NCI-H510A treated with DMSO at 0.1 percent for 48 hours (cell line): ENCODE measurements at regions not wholly inside any gene's neighbourhood (a gene's known extent, or its start where the extent isn't known, plus 50 kb on each side); places are given as distances from the start of the nearest gene placed in this dataset.

ENCODE experiments used
- DNase-seq: peaks from one replicate; lab custom pipeline; 2025; lab: John Stamatoyannopoulos, UW

GRCh38 chr7:25396668-25397067 is 168.4 kb upstream of the NPVF start:
- no peak for DNase-seq

GRCh38 chr7:25398418-25398817 is 170.1 kb upstream of the NPVF start:
- DNase-seq: no peak

DNA sequence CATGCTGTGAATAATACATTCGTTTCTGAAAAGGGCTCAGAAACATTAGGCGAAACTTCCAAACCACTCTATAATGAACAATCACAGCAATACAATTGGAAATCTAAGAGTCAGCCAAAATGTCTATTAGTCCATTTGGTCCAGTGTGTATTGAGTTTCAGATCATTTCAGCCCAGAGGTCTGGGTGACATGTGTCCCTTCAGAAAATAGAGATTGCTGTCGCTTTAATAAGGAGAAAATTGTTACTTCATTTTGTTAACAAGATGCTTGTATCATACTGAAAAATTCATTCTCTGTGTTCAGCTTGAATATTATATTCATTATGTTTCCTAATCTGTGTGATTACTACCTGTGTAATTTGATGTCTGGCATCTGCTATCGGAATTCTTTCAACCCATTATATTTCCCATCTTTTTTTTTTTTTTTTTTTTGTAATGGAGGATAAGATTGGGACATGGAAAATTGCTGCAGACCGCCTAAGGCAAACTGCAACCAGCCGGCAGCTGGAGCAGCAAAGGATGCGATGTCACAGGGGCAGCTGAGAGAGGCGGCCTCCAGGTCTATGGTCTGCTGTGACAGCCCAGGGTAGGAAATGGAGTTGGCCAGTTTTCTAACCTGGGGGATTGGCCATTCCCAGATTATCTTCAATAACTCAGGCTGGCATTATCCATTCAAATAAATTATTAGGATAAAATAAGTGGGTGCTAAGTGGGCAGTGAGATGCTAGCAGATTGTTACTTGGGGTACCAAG is 170.9 kb upstream of the NPVF start:
- DNase-seq: no peak

- no peak for DNase-seq
Measured at GRCh38 chr7:25402532-25402931, 174.2 kb upstream of the NPVF start.

DNA sequence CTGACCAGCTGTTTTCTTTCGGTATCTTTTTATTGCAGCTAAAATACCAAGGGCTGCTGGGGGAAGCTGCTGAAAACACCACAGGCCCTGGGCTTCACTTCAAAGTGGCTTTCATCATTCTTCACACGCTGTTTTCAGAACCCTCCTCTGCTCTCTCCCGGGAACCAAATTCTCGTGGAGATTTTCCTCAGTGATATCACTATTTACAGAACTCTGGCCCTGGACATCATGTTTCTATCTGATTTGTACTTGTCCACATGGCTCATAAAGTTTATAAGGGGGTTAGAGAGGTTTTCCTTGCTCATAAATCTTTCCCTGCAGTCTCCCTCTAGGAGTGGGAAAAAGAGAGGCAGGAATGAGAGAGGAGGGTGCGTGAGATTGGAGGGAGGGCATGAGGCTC is 177.4 kb upstream of the NPVF start:
- no peak for DNase-seq

GRCh38 chr7:25407053-25407452 is 178.8 kb upstream of the NPVF start:
- DNase-seq: no peak

DNA sequence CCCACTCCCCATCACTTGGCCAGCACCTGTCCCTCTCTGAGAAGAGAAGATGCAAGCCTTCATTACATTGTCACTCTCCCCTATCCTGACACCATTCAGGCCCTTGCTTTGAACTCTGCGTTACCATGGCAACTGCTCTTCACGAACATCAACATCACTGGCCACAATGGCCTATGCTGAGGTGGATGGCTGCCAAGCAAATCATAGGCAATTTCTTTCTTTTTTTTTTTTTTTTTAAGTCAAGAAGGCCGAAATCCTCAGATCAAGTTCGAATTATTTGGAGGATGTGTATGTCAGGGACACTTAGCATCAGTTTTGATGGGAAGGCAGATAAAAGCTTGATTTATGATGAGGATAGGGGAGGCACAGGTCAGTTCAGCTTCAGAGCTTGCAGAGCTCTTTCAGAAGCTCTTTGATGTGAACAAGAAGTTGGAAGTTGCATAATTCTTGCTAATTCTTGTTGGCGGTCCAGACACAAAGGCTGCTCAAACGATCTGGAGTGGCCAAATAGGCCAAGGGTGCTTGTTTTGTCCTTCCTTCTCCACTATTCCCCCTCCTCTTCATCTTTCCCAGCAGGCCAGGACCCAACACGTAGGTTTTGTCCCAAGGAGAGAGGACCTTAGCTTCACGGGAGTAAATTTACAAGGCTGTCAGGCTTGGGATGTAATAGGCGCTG is 179.9 kb upstream of the NPVF start:
- no peak for DNase-seq

GRCh38 chr7:25408876-25409275 is 180.6 kb upstream of the NPVF start:
- no peak for DNase-seq

DNA sequence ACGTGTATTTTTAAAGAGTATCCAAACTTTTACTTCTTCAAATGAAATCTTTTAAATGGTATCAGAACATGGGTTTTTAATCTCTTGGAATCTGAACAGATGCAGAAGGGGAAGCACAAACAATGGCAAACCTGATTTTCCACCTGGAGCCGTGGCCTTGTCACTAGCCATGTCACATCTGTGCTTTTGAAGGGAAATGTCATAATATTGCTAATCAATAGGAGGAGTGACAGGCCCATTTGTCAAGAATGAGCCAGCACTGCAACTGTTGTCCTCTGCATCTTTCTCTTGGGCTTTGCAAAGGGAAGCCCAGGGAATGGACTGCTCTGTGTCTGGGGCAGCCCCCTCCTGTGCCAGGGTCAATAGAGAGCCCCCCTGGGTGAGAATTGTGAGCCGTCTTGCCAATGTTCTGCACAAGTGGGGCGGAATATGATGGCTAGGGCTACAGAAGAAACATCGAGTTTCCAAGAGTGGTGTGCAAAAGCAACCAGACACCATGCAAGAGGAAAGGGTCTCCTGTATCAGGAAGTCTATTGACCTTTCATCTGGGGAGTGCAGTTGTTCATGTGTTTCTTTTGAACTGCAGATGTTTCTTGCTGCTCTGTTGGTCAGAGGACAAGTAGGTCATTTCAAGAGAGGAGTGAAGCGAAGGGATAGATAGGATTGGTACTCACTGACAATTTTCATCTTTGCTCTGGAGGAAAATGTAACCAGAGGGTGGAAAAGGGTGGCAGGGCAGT is 181.8 kb upstream of the NPVF start:
- no peak for DNase-seq

DNA sequence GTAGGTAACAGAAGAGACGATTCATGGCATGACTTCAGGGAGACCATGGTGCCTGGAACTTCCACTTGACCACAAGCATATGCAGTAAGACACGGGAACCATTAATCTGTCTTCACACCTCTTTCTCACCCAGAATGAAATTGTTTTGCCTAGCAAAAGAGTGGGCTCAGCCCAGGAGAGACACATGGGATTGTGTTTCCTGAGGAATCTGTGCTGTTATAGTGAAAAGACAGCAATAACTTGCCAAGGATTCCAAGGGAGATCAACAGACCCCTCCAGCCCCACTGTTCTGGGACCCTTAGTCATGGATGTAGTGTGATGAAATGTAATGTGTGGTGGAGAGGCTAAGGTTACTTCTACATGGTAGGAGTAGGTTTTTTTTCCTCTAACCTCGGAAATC is 192.5 kb upstream of the NPVF start:
- DNase-seq: no peak

DNA sequence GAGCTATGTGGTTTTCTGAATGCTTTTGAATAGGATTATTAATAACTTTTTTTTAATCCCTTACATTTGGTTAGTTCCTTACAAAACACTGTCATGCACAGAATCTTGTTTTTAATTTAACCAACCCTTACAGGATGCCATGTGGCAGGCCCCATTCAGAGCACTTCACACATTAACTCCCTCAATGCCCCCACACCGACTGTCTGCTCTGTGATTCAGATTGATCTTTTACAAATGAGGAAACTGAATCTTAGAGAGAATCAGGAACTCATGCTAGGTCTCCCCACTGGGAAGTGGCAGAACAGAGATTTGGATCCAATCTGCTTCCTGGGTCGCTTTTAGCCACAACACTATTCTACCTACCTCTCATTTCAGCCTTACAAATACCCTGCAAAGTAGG is 195.8 kb upstream of the NPVF start:
- no peak for DNase-seq

GRCh38 chr7:25424855-25425254 is 196.6 kb upstream of the NPVF start:
- no peak for DNase-seq

- DNase-seq: no peak
Measured at GRCh38 chr7:25427721-25428120, 199.4 kb upstream of the NPVF start.

GRCh38 chr7:25429731-25430130 is 201.4 kb upstream of the NPVF start:
- no peak for DNase-seq

GRCh38 chr7:25430200-25430931 is 202.1 kb upstream of the NPVF start:
- no peak for DNase-seq

DNA sequence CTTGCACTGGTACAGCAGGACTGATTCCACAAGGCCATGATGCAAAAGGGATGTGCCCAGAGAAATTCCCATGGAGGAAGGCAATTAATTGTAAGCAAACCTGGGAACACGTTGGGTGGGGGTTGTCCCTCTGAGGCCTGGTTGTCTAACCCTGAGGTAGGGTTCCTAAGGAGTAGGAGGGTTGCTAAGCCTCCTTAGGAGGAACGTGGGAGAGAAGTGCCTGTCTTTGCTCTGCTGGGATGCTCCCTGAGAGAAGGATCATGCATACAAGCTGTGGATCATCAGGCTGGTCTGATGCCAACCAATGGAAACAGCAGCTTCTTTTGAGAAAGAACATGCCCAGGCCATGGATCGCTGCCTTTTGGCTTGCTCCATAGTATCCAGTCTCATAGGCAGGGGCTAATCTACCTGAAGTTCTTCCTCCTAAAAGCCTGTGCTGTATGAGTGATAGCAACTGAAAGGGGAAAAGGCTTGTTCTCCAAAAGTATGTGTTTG is 203.7 kb upstream of the NPVF start:
- DNase-seq: no peak

GRCh38 chr7:25432807-25433206 is 204.5 kb upstream of the NPVF start:
- DNase-seq: no peak

DNA sequence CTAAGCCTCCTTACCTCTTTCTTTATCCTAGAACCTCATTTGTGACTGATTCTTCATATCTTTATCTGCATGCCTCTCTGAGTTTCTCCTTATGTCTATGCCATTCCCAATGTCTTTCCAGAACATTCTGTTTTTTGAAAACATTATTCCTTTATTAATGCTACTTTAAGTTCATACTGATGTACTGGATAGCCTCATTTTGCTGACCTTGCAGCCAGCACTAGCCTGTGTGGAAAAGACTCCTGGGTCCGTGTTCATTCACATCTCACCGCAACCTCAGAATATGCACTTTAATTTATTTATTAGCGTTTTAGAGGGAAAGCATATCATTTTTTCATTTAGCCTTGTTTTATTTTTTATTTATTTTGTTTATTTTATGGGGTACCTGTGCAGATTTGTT is 208.1 kb upstream of the NPVF start:
- no peak for DNase-seq

GRCh38 chr7:25437308-25437707 is 209.0 kb upstream of the NPVF start:
- DNase-seq: no peak

DNA sequence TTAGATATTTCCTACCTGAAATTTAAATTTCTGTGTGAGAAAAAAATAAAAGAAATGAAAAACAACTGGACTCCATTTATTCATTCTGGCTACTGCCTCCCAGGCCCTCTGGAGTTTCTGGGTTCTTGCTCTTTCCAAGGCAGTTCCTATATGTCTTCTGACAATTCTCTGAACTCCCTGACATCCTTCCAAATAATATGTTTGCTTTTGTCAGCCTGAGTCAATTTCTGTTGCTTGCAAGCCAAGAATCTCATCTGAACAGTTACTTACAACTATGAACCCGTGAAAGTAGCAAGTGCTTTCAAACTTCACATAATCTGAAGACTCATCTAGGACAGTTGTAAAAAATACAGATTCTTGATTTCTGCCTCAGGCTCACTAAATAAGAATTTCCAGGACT is 216.7 kb upstream of the NPVF start:
- DNase-seq: no peak

GRCh38 chr7:25448301-25448700 is 220.0 kb upstream of the NPVF start:
- DNase-seq: no peak

DNA sequence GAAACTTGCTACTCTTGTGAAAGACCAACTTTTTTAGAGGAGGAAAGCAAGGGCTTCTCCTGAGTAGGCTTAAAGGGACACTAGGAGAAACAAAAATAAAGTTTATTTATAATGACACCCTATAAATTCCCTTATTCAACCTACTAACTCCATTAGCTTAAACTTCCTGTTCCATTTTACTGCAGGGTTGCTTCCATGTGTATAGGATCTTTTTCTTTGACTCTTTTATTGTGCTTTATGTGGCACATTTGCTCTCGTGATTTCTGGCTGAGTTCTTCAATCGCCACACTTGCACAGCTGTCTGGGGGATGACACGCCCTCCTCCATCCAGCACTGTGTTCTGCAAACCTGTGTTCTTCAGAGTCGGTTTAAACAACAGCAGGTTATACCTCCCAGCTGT is 225.7 kb upstream of the NPVF start:
- no peak for DNase-seq
